ENCODE measurements at regions not wholly inside any gene's neighbourhood (a gene's known extent, or its start where the extent isn't known, plus 50 kb on each side); places are given as distances from the start of the nearest gene placed in this dataset.

GRCh38 chr3:117754058-117754457 lies 1044.5 kb downstream of the TUSC7 start:
- TF ChIP-seq, protein P1, sequence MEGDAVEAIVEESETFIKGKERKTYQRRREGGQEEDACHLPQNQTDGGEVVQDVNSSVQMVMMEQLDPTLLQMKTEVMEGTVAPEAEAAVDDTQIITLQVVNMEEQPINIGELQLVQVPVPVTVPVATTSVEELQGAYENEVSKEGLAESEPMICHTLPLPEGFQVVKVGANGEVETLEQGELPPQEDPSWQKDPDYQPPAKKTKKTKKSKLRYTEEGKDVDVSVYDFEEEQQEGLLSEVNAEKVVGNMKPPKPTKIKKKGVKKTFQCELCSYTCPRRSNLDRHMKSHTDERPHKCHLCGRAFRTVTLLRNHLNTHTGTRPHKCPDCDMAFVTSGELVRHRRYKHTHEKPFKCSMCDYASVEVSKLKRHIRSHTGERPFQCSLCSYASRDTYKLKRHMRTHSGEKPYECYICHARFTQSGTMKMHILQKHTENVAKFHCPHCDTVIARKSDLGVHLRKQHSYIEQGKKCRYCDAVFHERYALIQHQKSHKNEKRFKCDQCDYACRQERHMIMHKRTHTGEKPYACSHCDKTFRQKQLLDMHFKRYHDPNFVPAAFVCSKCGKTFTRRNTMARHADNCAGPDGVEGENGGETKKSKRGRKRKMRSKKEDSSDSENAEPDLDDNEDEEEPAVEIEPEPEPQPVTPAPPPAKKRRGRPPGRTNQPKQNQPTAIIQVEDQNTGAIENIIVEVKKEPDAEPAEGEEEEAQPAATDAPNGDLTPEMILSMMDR (IDR thresholded peaks at IDR 0.05; ENCODE audit: insufficient read depth, low read depth, low read length): no peak
- TF ChIP-seq EZH2 (IDR thresholded peaks at IDR 0.05; ENCODE audit: insufficient read depth, low read length): no peak

Data from astrocyte (in vitro differentiated cells and primary cell).